Left colon (tissue), 2 donors: ENCODE measurements at regions not wholly inside any gene's neighbourhood (a gene's known extent, or its start where the extent isn't known, plus 50 kb on each side); places are given as distances from the start of the nearest gene placed in this dataset.

Source experiments
- ATAC-seq: fragments of 200-7000 bp; cut with Tn5 transposase; one replicate; pipeline ENCODE4 v1.9.1; 2020; ENCODE audit warnings: mild to moderate bottlenecking, moderate library complexity
- DNase-seq, 2 donors: peaks; one replicate each; pipeline ENCODE4 v3.0.0-alpha.2; 2020
- intact Hi-C, 2 donors: fragments of 100-400 bp; cut with DNase I in 1 of 2; cut with micrococcal nuclease in 1 of 2; formaldehyde crosslinking; loops; one replicate each; pipeline versions ENCODE4 v1.11.2 to v1.14.0; 2022; cut with DNase I, micrococcal nuclease
- donor health status: DM: no; HTN: no; CAD: no.
- donor health status: DM: yes; HTN: yes; CAD: no.

DNA sequence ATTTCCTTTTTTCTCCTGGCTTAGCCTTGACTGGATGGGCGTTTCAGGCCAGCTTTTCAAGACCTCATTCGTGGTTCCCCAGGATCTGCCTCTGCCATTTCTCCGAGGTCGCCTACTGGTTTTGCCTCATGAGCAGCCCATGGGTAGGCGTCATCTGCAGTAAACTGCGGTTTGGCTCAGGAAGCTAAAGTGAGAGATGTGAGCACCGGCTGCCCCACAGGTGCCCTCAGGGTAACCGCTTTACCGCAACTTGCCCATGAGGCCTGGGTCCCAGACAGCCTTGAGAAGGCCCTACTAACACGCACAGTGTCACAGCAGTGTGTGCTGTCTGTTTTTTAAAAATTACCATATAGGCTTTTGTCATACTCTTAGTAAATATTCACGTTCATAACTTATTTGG, 53.4 kb upstream of the TBXT start:
- DNase-seq (no peak), ATAC-seq (no peak)
- intact Hi-C loops = no loop called here
